ENCODE measurements at regions not wholly inside any gene's neighbourhood (a gene's known extent, or its start where the extent isn't known, plus 50 kb on each side); places are given as distances from the start of the nearest gene placed in this dataset.

- peaks cover 20% of the 10 kb centered on the region in 2 donors for H3K27me3 Mint-ChIP-seq
- CTCF ChIA-PET (ENCODE audit: partially characterized antibody), result interaction anchor here (1.0 kb wide), 1 partner anchor 12 kb away, joined by 3 read pairs; no protein-coding TSS in a partner anchor
Measured at GRCh38 chr17:6305613-6306360, 129.1 kb downstream of the AIPL1 start.

GRCh38 chr17:6304894-6305612 is 129.9 kb downstream of the AIPL1 start:
- no peaks in the 10 kb centered on the region for H3K9me3 ChIP-seq (ENCODE audit: control insufficient read depth in 1 of 2, low read length in 2 of 2)
- intact Hi-C loops (cut with micrococcal nuclease), result no loop called here
- H3K4me1 Mint-ChIP-seq, result no peaks in the 10 kb centered on the region
- peaks cover 0 to 5% (median under 1%) of the 10 kb centered on the region in 8 donors for H3K9me3 Mint-ChIP-seq
- H3K27ac ChIP-seq (ENCODE audit: low read depth, low read length), result no peak overlapping the region
- H3K36me3 Mint-ChIP-seq, result no peaks in the 10 kb centered on the region
- ChIA-PET CTCF (ENCODE audit: partially characterized antibody) (interaction anchor here (1.0 kb wide), 1 partner anchor 13 kb away, joined by 3 read pairs; no protein-coding TSS in a partner anchor), POLR2A (ENCODE audit: partially characterized antibody) (no interaction called here)
- H3K27me3 ChIP-seq (ENCODE audit: insufficient read depth, low read length), result no peaks in the 10 kb centered on the region
- H3K4me3 Mint-ChIP-seq, result no peak overlapping the region
- no peak overlapping the region for H3K4me3 ChIP-seq (ENCODE audit: low read length in 2 of 2)
- no peak for DNase-seq
- H3K27me3 Mint-ChIP-seq, result peaks cover 14 to 19% of the 10 kb centered on the region in 2 donors
- H3K4me1 ChIP-seq (ENCODE audit: insufficient read depth, low read length), result no peaks in the 10 kb centered on the region
- H3K36me3 ChIP-seq (ENCODE audit: insufficient read depth, low read length), result no peaks in the 10 kb centered on the region
- H3K27ac Mint-ChIP-seq, result no peak overlapping the region

More at GRCh38 chr17:6305613-6306360, 129.1 kb downstream of the AIPL1 start:
- Histone ChIP-seq H3K4me3 (ENCODE audit: low read length in 2 of 2) (no peak overlapping the region), H3K36me3 (ENCODE audit: insufficient read depth, low read length) (no peaks in the 10 kb centered on the region), H3K27me3 (ENCODE audit: insufficient read depth, low read length) (no peaks in the 10 kb centered on the region), H3K9me3 (ENCODE audit: control insufficient read depth in 1 of 2, low read length in 2 of 2) (no peaks in the 10 kb centered on the region), H3K4me1 (ENCODE audit: insufficient read depth, low read length) (no peaks in the 10 kb centered on the region), H3K27ac (ENCODE audit: low read depth, low read length) (no peak overlapping the region)
- no peaks in the 10 kb centered on the region for H3K36me3 Mint-ChIP-seq
- no peaks in the 10 kb centered on the region for H3K4me1 Mint-ChIP-seq
- no peak overlapping the region for H3K27ac Mint-ChIP-seq
- intact Hi-C loops (cut with micrococcal nuclease), result no loop called here
- DNase-seq, result no peak
- POLR2A ChIA-PET (ENCODE audit: partially characterized antibody), result no interaction called here
- no peak overlapping the region for H3K4me3 Mint-ChIP-seq
- H3K9me3 Mint-ChIP-seq, result peaks cover 0 to 5% (median 2%) of the 10 kb centered on the region in 8 donors

GRCh38 chr17:6303664-6304063 is 131.3 kb downstream of the AIPL1 start:
- H3K9me3 Mint-ChIP-seq, result peaks cover 0 to 5% (median under 1%) of the 10 kb centered on the region in 8 donors

GRCh38 chr17:6299275-6299674 is 135.6 kb downstream of the AIPL1 start:
- no peak for DNase-seq
- Mint-ChIP-seq H3K4me3 (no peak overlapping the region), H3K9me3 (peaks cover 0 to 3% (median 0%) of the 10 kb centered on the region in 8 donors), H3K27ac (no peak overlapping the region), H3K4me1 (no peaks in the 10 kb centered on the region), H3K36me3 (no peaks in the 10 kb centered on the region), H3K27me3 (peaks cover 11 to 34% of the 10 kb centered on the region in 2 donors)
- Histone ChIP-seq H3K27ac (ENCODE audit: low read depth, low read length) (no peak overlapping the region), H3K27me3 (ENCODE audit: insufficient read depth, low read length) (no peaks in the 10 kb centered on the region), H3K4me3 (ENCODE audit: low read length in 2 of 2) (no peak overlapping the region), H3K4me1 (ENCODE audit: insufficient read depth, low read length) (no peaks in the 10 kb centered on the region), H3K36me3 (ENCODE audit: insufficient read depth, low read length) (no peaks in the 10 kb centered on the region), H3K9me3 (ENCODE audit: control insufficient read depth in 1 of 2, low read length in 2 of 2) (no peaks in the 10 kb centered on the region)
- POLR2A ChIA-PET (ENCODE audit: partially characterized antibody), result no interaction called here
- CTCF ChIA-PET (ENCODE audit: partially characterized antibody), result no interaction called here
- intact Hi-C loops (cut with micrococcal nuclease), result no loop called here

More at GRCh38 chr17:6303664-6304063, 131.3 kb downstream of the AIPL1 start:
- H3K27ac ChIP-seq (ENCODE audit: low read depth, low read length), result no peak overlapping the region
- intact Hi-C loops (cut with micrococcal nuclease), result no loop called here
- no peak for DNase-seq
- Mint-ChIP-seq H3K4me1 (no peaks in the 10 kb centered on the region), H3K27me3 (peaks cover 13 to 28% of the 10 kb centered on the region in 2 donors), H3K36me3 (no peaks in the 10 kb centered on the region), H3K4me3 (no peak overlapping the region), H3K27ac (no peak overlapping the region)
- no peaks in the 10 kb centered on the region for H3K27me3 ChIP-seq (ENCODE audit: insufficient read depth, low read length)
- no peaks in the 10 kb centered on the region for H3K36me3 ChIP-seq (ENCODE audit: insufficient read depth, low read length)
- CTCF ChIA-PET (ENCODE audit: partially characterized antibody), result no interaction called here
- H3K4me3 ChIP-seq (ENCODE audit: low read length in 2 of 2), result no peak overlapping the region
- no peaks in the 10 kb centered on the region for H3K4me1 ChIP-seq (ENCODE audit: insufficient read depth, low read length)
- no peaks in the 10 kb centered on the region for H3K9me3 ChIP-seq (ENCODE audit: control insufficient read depth in 1 of 2, low read length in 2 of 2)
- POLR2A ChIA-PET (ENCODE audit: partially characterized antibody), result no interaction called here

GRCh38 chr17:6297960-6298359 is 137.0 kb downstream of the AIPL1 start:
- Mint-ChIP-seq H3K36me3 (no peaks in the 10 kb centered on the region), H3K27me3 (peaks cover 13 to 34% of the 10 kb centered on the region in 2 donors), H3K9me3 (no peaks in the 10 kb centered on the region), H3K4me3 (no peak overlapping the region), H3K4me1 (no peaks in the 10 kb centered on the region), H3K27ac (no peak overlapping the region)
- no peak for DNase-seq
- Histone ChIP-seq H3K4me3 (ENCODE audit: low read length in 2 of 2) (no peak overlapping the region), H3K4me1 (ENCODE audit: insufficient read depth, low read length) (no peaks in the 10 kb centered on the region), H3K27ac (ENCODE audit: low read depth, low read length) (no peak overlapping the region), H3K36me3 (ENCODE audit: insufficient read depth, low read length) (no peaks in the 10 kb centered on the region), H3K9me3 (ENCODE audit: control insufficient read depth in 1 of 2, low read length in 2 of 2) (no peaks in the 10 kb centered on the region), H3K27me3 (ENCODE audit: insufficient read depth, low read length) (no peaks in the 10 kb centered on the region)
- ChIA-PET POLR2A (ENCODE audit: partially characterized antibody) (no interaction called here), CTCF (ENCODE audit: partially characterized antibody) (no interaction called here)
- intact Hi-C loops (cut with micrococcal nuclease), result no loop called here

GRCh38 chr17:6297119-6297518 is 137.8 kb downstream of the AIPL1 start:
- POLR2A ChIA-PET (ENCODE audit: partially characterized antibody), result no interaction called here
- Mint-ChIP-seq H3K4me1 (no peaks in the 10 kb centered on the region), H3K4me3 (no peak overlapping the region), H3K27ac (no peak overlapping the region), H3K36me3 (no peaks in the 10 kb centered on the region), H3K27me3 (peaks cover 14 to 36% of the 10 kb centered on the region in 2 donors), H3K9me3 (no peaks in the 10 kb centered on the region)
- H3K36me3 ChIP-seq (ENCODE audit: insufficient read depth, low read length), result no peaks in the 10 kb centered on the region
- H3K4me3 ChIP-seq (ENCODE audit: low read length in 2 of 2), result no peak overlapping the region
- CTCF ChIA-PET (ENCODE audit: partially characterized antibody), result no interaction called here
- intact Hi-C loops (cut with micrococcal nuclease), result no loop called here
- no peaks in the 10 kb centered on the region for H3K9me3 ChIP-seq (ENCODE audit: control insufficient read depth in 1 of 2, low read length in 2 of 2)
- DNase-seq, result no peak
- no peak overlapping the region for H3K27ac ChIP-seq (ENCODE audit: low read depth, low read length)
- H3K27me3 ChIP-seq (ENCODE audit: insufficient read depth, low read length), result no peaks in the 10 kb centered on the region
- H3K4me1 ChIP-seq (ENCODE audit: insufficient read depth, low read length), result no peaks in the 10 kb centered on the region

- Mint-ChIP-seq H3K4me3 (no peak overlapping the region), H3K9me3 (peaks cover 0 to 3% (median 0%) of the 10 kb centered on the region in 8 donors), H3K36me3 (no peaks in the 10 kb centered on the region), H3K27ac (no peak overlapping the region), H3K4me1 (no peaks in the 10 kb centered on the region), H3K27me3 (peaks cover 11 to 12% of the 10 kb centered on the region in 2 donors)
- CTCF ChIA-PET (ENCODE audit: partially characterized antibody), result no interaction called here
- no peak for DNase-seq
- POLR2A ChIA-PET (ENCODE audit: partially characterized antibody), result no interaction called here
- no peaks in the 10 kb centered on the region for H3K36me3 ChIP-seq (ENCODE audit: insufficient read depth, low read length)
- H3K27ac ChIP-seq (ENCODE audit: low read depth, low read length), result no peak overlapping the region
- H3K4me3 ChIP-seq (ENCODE audit: low read length in 2 of 2), result no peak overlapping the region
- H3K9me3 ChIP-seq (ENCODE audit: control insufficient read depth in 1 of 2, low read length in 2 of 2), result no peaks in the 10 kb centered on the region
- no peaks in the 10 kb centered on the region for H3K4me1 ChIP-seq (ENCODE audit: insufficient read depth, low read length)
- intact Hi-C loops (cut with micrococcal nuclease), result no loop called here
- no peaks in the 10 kb centered on the region for H3K27me3 ChIP-seq (ENCODE audit: insufficient read depth, low read length)
Measured at GRCh38 chr17:6290488-6291196, 144.3 kb downstream of the AIPL1 start.
